Esophagus muscularis mucosa (tissue), 4 donors: ENCODE measurements at regions not wholly inside any gene's neighbourhood (a gene's known extent, or its start where the extent isn't known, plus 50 kb on each side); places are given as distances from the start of the nearest gene placed in this dataset.
"Not testable (repeated sequence)": the region's sequence is repeated elsewhere in the genome, so short reads cannot be mapped to it uniquely, and the experiment has no call there.

ENCODE experiments used
- EP300 ChIP-seq: sonication (generic); formaldehyde crosslinking; IDR thresholded peaks from one replicate; pipeline ENCODE4 v1.6.1; 2017; ENCODE audit warnings: antibody characterized with exemption
- POLR2A ChIP-seq: fragments of 450-650 bp; IDR thresholded peaks from one replicate; pipeline ENCODE4 v1.6.1; 2017; ENCODE audit warnings: antibody characterized with exemption, moderate library complexity, mild to moderate bottlenecking, low read depth
- TF ChIP-seq, protein P1 (sequence below), 3 experiments: fragments of 200-600 bp in 2 of 3; fragments of 450-650 bp in 1 of 3; sonication (generic) in 2 of 3; IDR thresholded peaks; one replicate each; pipeline ENCODE4 v1.5.1; 2017 to 2019; ENCODE audit warnings: antibody characterized with exemption in 3 of 3, mild to moderate bottlenecking in 2 of 3, moderate library complexity in 1 of 3

DNA sequence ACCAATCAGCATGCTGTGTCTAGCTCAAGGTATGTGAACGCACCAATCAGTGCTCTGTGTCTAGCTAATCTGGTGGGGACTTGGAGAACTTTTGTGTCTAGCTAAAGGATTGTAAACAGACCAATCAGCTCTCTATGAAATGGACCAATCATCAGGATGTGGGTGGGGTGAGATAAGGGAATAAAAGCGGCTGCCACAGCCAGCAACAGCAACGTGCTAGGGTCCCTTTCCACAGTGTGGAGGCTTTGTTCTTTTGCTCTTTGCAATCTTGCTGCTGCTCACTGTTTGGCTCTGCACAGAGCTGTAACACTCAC, 1353.9 kb upstream of the CDH18 start:
- TF ChIP-seq, protein P1, sequence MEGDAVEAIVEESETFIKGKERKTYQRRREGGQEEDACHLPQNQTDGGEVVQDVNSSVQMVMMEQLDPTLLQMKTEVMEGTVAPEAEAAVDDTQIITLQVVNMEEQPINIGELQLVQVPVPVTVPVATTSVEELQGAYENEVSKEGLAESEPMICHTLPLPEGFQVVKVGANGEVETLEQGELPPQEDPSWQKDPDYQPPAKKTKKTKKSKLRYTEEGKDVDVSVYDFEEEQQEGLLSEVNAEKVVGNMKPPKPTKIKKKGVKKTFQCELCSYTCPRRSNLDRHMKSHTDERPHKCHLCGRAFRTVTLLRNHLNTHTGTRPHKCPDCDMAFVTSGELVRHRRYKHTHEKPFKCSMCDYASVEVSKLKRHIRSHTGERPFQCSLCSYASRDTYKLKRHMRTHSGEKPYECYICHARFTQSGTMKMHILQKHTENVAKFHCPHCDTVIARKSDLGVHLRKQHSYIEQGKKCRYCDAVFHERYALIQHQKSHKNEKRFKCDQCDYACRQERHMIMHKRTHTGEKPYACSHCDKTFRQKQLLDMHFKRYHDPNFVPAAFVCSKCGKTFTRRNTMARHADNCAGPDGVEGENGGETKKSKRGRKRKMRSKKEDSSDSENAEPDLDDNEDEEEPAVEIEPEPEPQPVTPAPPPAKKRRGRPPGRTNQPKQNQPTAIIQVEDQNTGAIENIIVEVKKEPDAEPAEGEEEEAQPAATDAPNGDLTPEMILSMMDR (IDR thresholded peaks at IDR 0.05), result not testable (repeated sequence)
- TF ChIP-seq POLR2A, EP300: not testable (repeated sequence)
